ENCODE measurements at regions not wholly inside any gene's neighbourhood (a gene's known extent, or its start where the extent isn't known, plus 50 kb on each side); places are given as distances from the start of the nearest gene placed in this dataset.

- Histone ChIP-seq H3K27me3 (ENCODE audit: insufficient read depth in 3 of 3, low read length in 2 of 3) (no peaks in the 10 kb centered on the region), H3K36me3 (ENCODE audit: insufficient read depth in 1 of 2, low read depth in 1 of 2) (no peaks in the 10 kb centered on the region), H3K4me1 (no peaks in the 10 kb centered on the region), H3K27ac (no peak overlapping the region), H3K9me3 (peaks cover 5% of the 10 kb centered on the region), H3K4me3 (no peak overlapping the region)
- ATAC-seq, result no peak
- no peak for DNase-seq
- WGBS, 3 donors, result 60 to 72% (median 69%) methylated on average over 14 of the region's 14 CpGs
- TF ChIP-seq, protein P1, sequence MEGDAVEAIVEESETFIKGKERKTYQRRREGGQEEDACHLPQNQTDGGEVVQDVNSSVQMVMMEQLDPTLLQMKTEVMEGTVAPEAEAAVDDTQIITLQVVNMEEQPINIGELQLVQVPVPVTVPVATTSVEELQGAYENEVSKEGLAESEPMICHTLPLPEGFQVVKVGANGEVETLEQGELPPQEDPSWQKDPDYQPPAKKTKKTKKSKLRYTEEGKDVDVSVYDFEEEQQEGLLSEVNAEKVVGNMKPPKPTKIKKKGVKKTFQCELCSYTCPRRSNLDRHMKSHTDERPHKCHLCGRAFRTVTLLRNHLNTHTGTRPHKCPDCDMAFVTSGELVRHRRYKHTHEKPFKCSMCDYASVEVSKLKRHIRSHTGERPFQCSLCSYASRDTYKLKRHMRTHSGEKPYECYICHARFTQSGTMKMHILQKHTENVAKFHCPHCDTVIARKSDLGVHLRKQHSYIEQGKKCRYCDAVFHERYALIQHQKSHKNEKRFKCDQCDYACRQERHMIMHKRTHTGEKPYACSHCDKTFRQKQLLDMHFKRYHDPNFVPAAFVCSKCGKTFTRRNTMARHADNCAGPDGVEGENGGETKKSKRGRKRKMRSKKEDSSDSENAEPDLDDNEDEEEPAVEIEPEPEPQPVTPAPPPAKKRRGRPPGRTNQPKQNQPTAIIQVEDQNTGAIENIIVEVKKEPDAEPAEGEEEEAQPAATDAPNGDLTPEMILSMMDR (IDR thresholded peaks at IDR 0.05), result no peak
- intact Hi-C loops (cut with DNase I), result loop anchor here in 1 of 2 donors (5.0 kb wide), 1 partner anchor 424 kb away; no protein-coding TSS in a partner anchor
These were observed 51.2 kb upstream of the CNTNAP4 start for GRCh38 chr16:76226011-76226410.

DNA sequence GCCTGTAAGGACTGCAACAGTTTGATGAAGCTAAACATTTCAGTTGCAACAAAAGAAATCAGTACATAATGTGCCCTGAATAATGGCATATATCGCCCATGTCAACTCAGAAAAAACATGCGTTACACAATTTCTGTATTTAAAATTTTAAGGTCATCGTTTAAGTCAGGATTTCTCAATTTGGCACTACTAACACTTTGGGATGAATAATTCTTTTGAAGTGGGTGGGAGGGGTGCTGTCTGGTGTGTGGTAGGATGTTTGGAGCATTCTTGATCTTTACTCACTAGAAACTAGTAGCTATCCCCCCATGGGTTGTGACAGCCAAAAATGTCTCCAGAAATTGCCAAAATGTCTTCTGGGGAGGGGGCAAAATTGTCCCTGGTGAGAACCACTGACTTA, 50.7 kb upstream of the CNTNAP4 start:
- WGBS, 3 donors, result 86 to 92% (median 88%) methylated on average over 3 of the region's 3 CpGs

More for the DNA sequence above, 50.7 kb upstream of the CNTNAP4 start:
- H3K27me3 ChIP-seq (ENCODE audit: insufficient read depth in 3 of 3, low read length in 2 of 3), result no peaks in the 10 kb centered on the region
- H3K36me3 ChIP-seq (ENCODE audit: insufficient read depth in 1 of 2, low read depth in 1 of 2), result no peaks in the 10 kb centered on the region
- H3K9me3 ChIP-seq, result peaks cover 5% of the 10 kb centered on the region
- DNase-seq (no peak), ATAC-seq (no peak)
- intact Hi-C loops (cut with DNase I), result loop anchor here in 1 of 2 donors (5.0 kb wide), 1 partner anchor 424 kb away; no protein-coding TSS in a partner anchor
- no peak overlapping the region for H3K27ac ChIP-seq
- TF ChIP-seq, protein P1 (IDR thresholded peaks at IDR 0.05), result no peak
- no peaks in the 10 kb centered on the region for H3K4me1 ChIP-seq
- no peak overlapping the region for H3K4me3 ChIP-seq

All from psoas muscle (tissue), 7 donors.